MCF 10A (cell line): ENCODE measurements at regions not wholly inside any gene's neighbourhood (a gene's known extent, or its start where the extent isn't known, plus 50 kb on each side); places are given as distances from the start of the nearest gene placed in this dataset.
"Not testable (repeated sequence)": the region's sequence is repeated elsewhere in the genome, so short reads cannot be mapped to it uniquely, and the experiment has no call there.

ENCODE experiments used
- BruUV-seq: library from RNA; stranded (reverse); fragments of 400-500 nt; replicated peaks from 2 replicates; lab custom pipeline; 2021; lab: Mats Ljungman, UMichigan
- CTCF ChIA-PET: fragments of 300-600 bp; sonication (Branson Sonifier 250); formaldehyde crosslinking; extraction: SDS; loops from one replicate; lab custom pipeline; 2021; ENCODE audit warnings: antibody characterized with exemption, inconsistent platforms; lab: Yijun Ruan, JAX
- POLR2A ChIA-PET: fragments of 300-600, 350-650 bp; sonication (Branson Sonifier 250); formaldehyde crosslinking; extraction: SDS; loops from one replicate; lab custom pipeline; 2020; ENCODE audit warnings: antibody characterized with exemption, inconsistent platforms; lab: Yijun Ruan, JAX
- DNase-seq: peaks from one replicate; pipeline ENCODE4 v3.0.0-alpha.2; 2018; ENCODE audit not compliant: unreplicated experiment
- H3K27ac Mint-ChIP-seq: one replicate; pipeline ENCODE4 v1.8.0; 2022; ENCODE audit warnings: mild to moderate bottlenecking, low read depth, mixed read lengths; ENCODE audit not compliant: unreplicated experiment
- H3K27me3 Mint-ChIP-seq: one replicate; pipeline ENCODE4 v1.8.0; 2022; ENCODE audit warnings: mixed read lengths; ENCODE audit not compliant: insufficient read depth, unreplicated experiment
- H3K36me3 Mint-ChIP-seq: one replicate; pipeline ENCODE4 v1.8.0; 2022; ENCODE audit warnings: mild to moderate bottlenecking, moderate library complexity, mixed read lengths; ENCODE audit not compliant: insufficient read depth, unreplicated experiment
- H3K4me1 Mint-ChIP-seq: one replicate; pipeline ENCODE4 v1.8.0; 2022; ENCODE audit warnings: mixed read lengths; ENCODE audit not compliant: insufficient read depth, unreplicated experiment
- H3K4me3 Mint-ChIP-seq: one replicate; pipeline ENCODE4 v1.8.0; 2022; ENCODE audit warnings: mild to moderate bottlenecking, moderate library complexity, mixed read lengths; ENCODE audit not compliant: unreplicated experiment
- H3K9me3 Mint-ChIP-seq: one replicate; pipeline ENCODE4 v1.8.0; 2022; ENCODE audit warnings: mixed read lengths; ENCODE audit not compliant: unreplicated experiment
- CTCF ChIP-seq: fragments of 200-600 bp; IDR thresholded peaks from one replicate; pipeline ENCODE4 v1.8.0; 2022; ENCODE audit warnings: antibody characterized with exemption, mild to moderate bottlenecking; ENCODE audit not compliant: unreplicated experiment
- intact Hi-C: fragments of 100-400 bp; cut with micrococcal nuclease; formaldehyde crosslinking; loops from 2 replicates; pipeline ENCODE4 v1.14.1; 2022

GRCh38 chr18:10604182-10604581 lies 78.4 kb downstream of the NAPG start:
- H3K36me3 Mint-ChIP-seq: no peaks in the 10 kb centered on the region

GRCh38 chr18:10606881-10607280 lies 81.1 kb downstream of the NAPG start:
- H3K4me3 Mint-ChIP-seq, intact Hi-C loops, CTCF ChIA-PET, H3K9me3 Mint-ChIP-seq, DNase-seq, H3K4me1 Mint-ChIP-seq, BruUV-seq, H3K27me3 Mint-ChIP-seq, POLR2A ChIA-PET, H3K36me3 Mint-ChIP-seq: not testable (repeated sequence)
- H3K27ac Mint-ChIP-seq: peak overlapping the region; percentile 49

More at GRCh38 chr18:10604182-10604581, 78.4 kb downstream of the NAPG start:
- Mint-ChIP-seq H3K27me3 (no peaks in the 10 kb centered on the region), H3K27ac (no peak overlapping the region), H3K4me3 (no peak overlapping the region), H3K4me1 (no peaks in the 10 kb centered on the region), H3K9me3 (no peaks in the 10 kb centered on the region)
- BruUV-seq: no TSS peak
- no peak for DNase-seq
- ChIA-PET CTCF (no interaction called here), POLR2A (no interaction called here)
- TF ChIP-seq CTCF: no peak
- intact Hi-C loops: no loop called here

- CTCF ChIA-PET, intact Hi-C loops, POLR2A ChIA-PET, DNase-seq, H3K4me3 Mint-ChIP-seq, H3K9me3 Mint-ChIP-seq, H3K4me1 Mint-ChIP-seq, H3K27me3 Mint-ChIP-seq, BruUV-seq, H3K36me3 Mint-ChIP-seq: not testable (repeated sequence)
- H3K27ac Mint-ChIP-seq: peak overlapping the region; percentile 49
Measured at GRCh38 chr18:10607332-10608248, 81.8 kb downstream of the NAPG start.

- H3K27ac Mint-ChIP-seq, H3K4me1 Mint-ChIP-seq, CTCF ChIA-PET, DNase-seq, H3K9me3 Mint-ChIP-seq, POLR2A ChIA-PET, intact Hi-C loops, H3K36me3 Mint-ChIP-seq, H3K27me3 Mint-ChIP-seq, BruUV-seq, H3K4me3 Mint-ChIP-seq: not testable (repeated sequence)
Measured at GRCh38 chr18:10608450-10608849, 82.6 kb downstream of the NAPG start.

- CTCF ChIA-PET, H3K4me3 Mint-ChIP-seq, H3K9me3 Mint-ChIP-seq, DNase-seq, H3K27me3 Mint-ChIP-seq, H3K27ac Mint-ChIP-seq, intact Hi-C loops, H3K36me3 Mint-ChIP-seq, BruUV-seq, POLR2A ChIA-PET, H3K4me1 Mint-ChIP-seq: not testable (repeated sequence)
Measured at GRCh38 chr18:10609046-10609445, 83.2 kb downstream of the NAPG start.

GRCh38 chr18:10613226-10613625 lies 87.4 kb downstream of the NAPG start:
- POLR2A ChIA-PET: interaction anchor here (0.7 kb wide), 1 partner anchor 85 kb away, joined by 3 read pairs; no protein-coding TSS in a partner anchor
- H3K27ac Mint-ChIP-seq, H3K36me3 Mint-ChIP-seq, intact Hi-C loops, H3K27me3 Mint-ChIP-seq, CTCF ChIA-PET, H3K4me3 Mint-ChIP-seq, H3K4me1 Mint-ChIP-seq, DNase-seq, H3K9me3 Mint-ChIP-seq, BruUV-seq: not testable (repeated sequence)

GRCh38 chr18:10616714-10617113 lies 90.9 kb downstream of the NAPG start:
- H3K4me3 Mint-ChIP-seq, CTCF ChIA-PET, intact Hi-C loops, H3K27me3 Mint-ChIP-seq, POLR2A ChIA-PET, H3K27ac Mint-ChIP-seq, H3K36me3 Mint-ChIP-seq, H3K9me3 Mint-ChIP-seq, BruUV-seq: not testable (repeated sequence)
- H3K4me1 Mint-ChIP-seq: peaks cover 18% of the 10 kb centered on the region
- DNase-seq: peak; percentile 4

GRCh38 chr18:10618797-10619196 lies 93.0 kb downstream of the NAPG start:
- BruUV-seq, H3K36me3 Mint-ChIP-seq, DNase-seq, H3K27me3 Mint-ChIP-seq, H3K9me3 Mint-ChIP-seq, intact Hi-C loops, H3K4me3 Mint-ChIP-seq, H3K27ac Mint-ChIP-seq, CTCF ChIA-PET, POLR2A ChIA-PET: not testable (repeated sequence)
- H3K4me1 Mint-ChIP-seq: peaks cover 23% of the 10 kb centered on the region
